VCaP (cell line): ENCODE measurements at regions not wholly inside any gene's neighbourhood (a gene's known extent, or its start where the extent isn't known, plus 50 kb on each side); places are given as distances from the start of the nearest gene placed in this dataset.

Source experiments
- H3K27ac ChIP-seq: fragments of 450-650 bp; 2 replicates; pipeline ENCODE4 v1.5.1; 2017
- TF ChIP-seq, protein P1 (sequence below): fragments of 450-650 bp; conservative IDR thresholded peaks from 2 replicates; pipeline ENCODE4 v1.5.1; 2017; ENCODE audit warnings: mild to moderate bottlenecking, moderate library complexity

DNA sequence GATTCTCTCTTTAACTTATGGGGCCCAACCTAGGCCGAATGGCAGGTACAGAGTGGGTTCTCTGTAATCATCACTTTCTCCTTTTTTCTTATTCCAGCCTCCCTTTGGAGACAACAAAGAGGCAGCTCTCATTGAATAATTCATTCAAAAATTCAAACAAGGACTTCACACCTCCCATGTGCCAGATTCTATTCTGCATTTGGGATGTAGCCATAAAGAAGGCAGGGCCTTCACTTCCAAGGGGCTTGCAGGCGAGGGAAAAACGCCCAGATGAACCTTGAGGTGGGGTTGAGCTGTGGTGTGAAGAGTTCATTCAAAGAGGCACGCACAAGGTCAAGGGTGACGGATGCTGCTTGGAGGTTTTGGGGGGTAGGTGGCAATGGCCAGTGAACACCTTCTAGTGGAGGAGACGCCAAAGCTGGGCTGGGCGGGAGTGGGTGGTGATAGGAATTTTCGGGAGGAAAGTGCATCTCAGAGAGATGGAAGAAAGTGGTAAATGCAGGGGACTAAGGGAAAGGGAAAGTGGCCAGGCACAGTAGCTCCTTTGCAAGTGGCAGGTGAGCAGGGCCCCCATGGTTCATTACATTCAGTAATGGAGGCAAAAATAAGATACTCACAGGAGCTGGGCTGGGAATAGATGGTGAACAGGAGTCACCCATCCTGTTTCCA is 499.6 kb downstream of the MIAT start:
- H3K27ac ChIP-seq = no peak overlapping the region
- TF ChIP-seq, protein P1, sequence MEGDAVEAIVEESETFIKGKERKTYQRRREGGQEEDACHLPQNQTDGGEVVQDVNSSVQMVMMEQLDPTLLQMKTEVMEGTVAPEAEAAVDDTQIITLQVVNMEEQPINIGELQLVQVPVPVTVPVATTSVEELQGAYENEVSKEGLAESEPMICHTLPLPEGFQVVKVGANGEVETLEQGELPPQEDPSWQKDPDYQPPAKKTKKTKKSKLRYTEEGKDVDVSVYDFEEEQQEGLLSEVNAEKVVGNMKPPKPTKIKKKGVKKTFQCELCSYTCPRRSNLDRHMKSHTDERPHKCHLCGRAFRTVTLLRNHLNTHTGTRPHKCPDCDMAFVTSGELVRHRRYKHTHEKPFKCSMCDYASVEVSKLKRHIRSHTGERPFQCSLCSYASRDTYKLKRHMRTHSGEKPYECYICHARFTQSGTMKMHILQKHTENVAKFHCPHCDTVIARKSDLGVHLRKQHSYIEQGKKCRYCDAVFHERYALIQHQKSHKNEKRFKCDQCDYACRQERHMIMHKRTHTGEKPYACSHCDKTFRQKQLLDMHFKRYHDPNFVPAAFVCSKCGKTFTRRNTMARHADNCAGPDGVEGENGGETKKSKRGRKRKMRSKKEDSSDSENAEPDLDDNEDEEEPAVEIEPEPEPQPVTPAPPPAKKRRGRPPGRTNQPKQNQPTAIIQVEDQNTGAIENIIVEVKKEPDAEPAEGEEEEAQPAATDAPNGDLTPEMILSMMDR = no peak

DNA sequence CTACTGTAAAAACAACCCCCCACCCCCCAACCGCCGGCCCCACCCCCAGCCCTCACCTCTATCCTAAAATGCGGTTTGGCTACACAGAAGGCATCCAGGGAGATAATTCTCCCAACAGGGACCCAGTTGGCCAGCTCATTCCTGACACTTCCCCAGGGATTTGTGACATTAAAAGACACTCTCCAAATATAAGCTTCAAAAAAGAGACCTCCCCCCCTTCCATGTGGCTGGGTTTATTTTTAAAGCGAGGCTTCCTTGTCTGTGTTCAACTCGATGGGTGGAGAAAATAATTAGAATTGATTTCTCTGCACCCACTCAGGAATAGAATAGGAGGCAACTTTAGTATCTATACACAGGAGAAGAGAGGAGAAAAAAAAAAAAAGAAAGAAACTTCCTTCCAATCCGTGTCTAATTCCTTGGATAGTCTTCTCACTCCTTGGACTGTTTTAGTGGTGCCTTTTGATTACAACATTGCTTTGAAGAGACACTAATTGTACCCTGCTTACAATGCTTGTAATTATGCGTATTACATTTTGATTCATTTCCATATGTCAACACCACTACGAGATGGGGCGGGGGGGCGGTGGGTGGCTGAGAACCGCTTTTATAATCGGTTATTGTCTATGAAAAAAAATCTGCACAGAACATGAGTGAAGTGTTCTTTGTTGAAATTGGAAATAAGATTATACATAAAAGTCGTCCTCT is 500.4 kb downstream of the MIAT start:
- no peak overlapping the region for H3K27ac ChIP-seq
- TF ChIP-seq, protein P1 = no peak

DNA sequence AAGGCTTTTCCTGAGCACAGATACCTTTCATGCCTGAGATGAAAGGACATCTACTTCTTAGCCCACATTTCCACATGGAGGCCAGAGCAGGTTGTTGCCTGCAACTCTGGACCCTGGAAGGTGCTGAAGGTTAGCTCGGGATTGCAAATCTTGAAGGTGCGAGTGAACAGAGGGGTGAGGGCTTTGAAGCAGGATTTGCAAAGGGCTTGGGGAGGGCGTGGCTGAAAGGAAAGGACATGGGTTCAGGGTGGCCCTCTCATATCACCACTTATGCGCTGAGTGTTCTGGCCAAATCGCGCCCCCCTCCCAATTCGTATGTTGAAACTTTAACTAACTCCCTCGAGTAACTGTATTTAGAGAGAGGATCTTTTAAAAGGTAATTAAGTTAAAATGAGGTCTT is 501.6 kb downstream of the MIAT start:
- TF ChIP-seq, protein P1 = no peak
- no peak overlapping the region for H3K27ac ChIP-seq

DNA sequence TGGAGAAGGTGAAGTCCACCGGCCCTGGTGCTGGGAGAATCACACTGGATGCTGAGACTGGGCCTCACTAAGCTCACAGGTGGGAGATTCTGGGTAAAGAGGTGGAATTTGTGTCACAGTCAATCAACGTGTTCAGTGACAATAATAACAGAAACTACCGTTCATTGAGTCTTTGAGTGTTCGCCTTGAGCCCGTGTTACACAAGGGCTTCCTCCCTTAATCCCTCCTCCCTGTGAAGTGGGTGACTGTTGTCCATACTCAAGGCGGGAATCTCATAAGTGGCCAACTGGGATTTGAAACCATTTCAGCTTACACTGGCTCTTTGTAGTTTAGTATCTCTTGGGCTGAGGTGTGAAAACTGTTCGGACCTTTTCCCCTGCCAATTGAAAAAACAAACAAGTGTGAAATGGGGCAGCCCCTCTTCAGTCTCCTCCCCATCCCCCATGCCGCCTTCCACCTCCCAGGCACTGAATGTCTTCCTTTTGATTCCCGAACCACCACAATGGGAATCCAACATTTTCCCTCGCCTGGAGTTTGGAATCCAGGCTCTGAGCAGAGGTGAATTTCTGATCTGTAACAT is 502.4 kb downstream of the MIAT start:
- H3K27ac ChIP-seq = no peak overlapping the region
- TF ChIP-seq, protein P1 = no peak

DNA sequence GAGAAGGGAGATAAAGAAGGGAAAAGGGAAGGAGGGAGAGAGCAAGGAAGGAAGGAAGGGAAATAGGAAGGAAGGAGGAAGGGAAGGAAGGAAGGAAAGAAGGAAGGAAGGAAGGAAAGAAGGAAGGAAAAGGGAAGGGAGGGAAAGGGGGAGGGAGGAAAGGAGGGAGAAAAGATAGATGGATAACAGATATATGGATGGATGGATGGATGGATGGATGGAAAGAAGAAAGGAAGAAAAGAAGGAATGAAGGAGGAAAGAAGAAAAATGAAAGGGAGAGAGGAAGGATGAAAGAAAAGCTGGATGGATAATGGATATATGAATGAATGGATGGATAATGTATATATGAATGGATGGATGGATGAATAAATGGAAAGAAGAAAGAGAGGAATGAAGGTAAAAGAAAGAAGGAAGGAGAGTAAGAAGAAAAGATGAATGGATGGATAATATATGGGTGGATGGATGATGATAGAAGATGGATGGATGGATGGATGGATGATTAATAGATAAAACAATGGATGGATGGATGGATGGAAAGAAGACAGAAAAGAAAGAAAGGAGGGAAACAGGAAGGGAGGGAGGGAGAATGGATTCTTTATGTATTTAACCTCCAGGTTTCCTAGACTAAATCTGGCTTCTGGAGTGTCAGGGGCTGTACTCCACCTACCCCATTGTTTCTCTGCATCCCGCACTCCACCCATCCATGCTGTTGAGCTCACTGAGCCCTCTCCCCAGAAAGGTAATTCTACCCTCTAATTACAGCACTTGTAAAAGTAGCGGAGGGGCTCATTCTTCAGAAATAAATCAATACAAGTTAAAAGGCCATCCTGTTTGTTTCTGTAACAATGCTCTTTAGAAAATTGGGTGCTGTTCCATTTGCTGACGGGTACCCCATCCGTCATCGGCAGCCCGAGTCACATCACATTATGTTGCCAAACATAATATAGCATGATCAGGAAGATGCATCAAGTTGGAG is 506.1 kb downstream of the MIAT start:
- H3K27ac ChIP-seq = no peak overlapping the region
- TF ChIP-seq, protein P1 = no peak

DNA sequence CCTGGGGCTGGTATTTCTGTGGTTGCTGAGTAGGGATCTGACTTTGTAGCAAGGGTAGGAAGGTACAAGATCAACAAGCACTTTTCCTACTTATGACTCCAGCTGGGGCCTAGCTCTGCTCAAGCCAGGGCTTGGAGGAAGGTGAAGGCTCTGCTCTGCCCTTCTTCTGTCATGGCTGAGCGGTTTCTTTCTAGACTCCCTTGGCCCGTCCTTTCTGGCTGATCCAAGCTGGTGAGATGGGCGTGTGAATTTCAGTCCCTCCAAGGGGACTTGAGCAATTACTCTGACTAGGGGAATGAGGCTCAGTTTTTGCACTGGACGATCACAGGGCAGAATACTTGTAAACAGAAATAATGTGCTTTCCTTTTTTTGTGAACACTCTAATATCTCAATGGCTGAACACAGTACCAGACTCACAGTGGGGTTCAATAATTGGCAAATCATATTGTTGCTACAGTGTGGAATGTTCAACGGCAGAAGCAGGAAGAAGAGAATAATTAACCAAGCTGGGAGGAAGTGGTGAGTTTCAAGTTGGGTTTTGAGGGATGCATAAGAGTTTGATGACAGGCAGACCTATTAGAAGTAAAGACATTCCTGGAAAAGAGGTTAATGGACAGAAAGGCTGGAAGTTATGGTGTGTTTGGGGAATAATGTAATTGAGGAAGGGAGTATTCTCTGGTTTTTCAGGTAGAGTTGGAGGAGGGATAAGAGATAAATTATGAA is 507.6 kb downstream of the MIAT start:
- no peak overlapping the region for H3K27ac ChIP-seq
- TF ChIP-seq, protein P1 = no peak
